GOT3 (cell line): ENCODE measurements at regions not wholly inside any gene's neighbourhood (a gene's known extent, or its start where the extent isn't known, plus 50 kb on each side); places are given as distances from the start of the nearest gene placed in this dataset.

Experiments used
- DNase-seq: peaks from one replicate; lab custom pipeline; 2025; ENCODE audit warnings: mixed read lengths; lab: John Stamatoyannopoulos, UW

DNA sequence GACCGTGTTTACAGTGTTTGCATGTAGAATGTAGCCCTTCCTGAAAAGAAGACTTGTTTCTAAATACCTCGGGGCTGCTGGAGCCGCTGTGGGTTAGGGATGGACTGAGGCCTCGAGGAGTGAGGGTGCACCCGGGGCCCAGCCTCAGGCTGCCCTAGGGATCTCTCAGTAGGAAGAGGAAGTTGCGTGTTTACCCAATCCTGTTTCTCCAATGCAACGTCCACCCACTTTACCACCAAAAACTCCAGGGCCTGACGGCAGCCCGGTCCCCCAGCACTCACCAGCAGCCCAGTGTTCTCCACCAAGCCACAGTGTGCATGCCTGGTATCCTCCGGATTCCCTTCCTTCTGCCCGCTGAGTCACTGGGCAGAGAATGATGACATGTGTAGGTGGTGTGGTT lies 255.8 kb downstream of the GLI2 start:
- no peak for DNase-seq

- no peak for DNase-seq
These were observed 257.3 kb downstream of the GLI2 start for GRCh38 chr2:120992791-120993555.

GRCh38 chr2:120993661-120994060 lies 258.0 kb downstream of the GLI2 start:
- no peak for DNase-seq

GRCh38 chr2:120994301-120994995 lies 258.8 kb downstream of the GLI2 start:
- no peak for DNase-seq

- no peak for DNase-seq
These were observed 259.5 kb downstream of the GLI2 start for GRCh38 chr2:120995152-120995551.

DNA sequence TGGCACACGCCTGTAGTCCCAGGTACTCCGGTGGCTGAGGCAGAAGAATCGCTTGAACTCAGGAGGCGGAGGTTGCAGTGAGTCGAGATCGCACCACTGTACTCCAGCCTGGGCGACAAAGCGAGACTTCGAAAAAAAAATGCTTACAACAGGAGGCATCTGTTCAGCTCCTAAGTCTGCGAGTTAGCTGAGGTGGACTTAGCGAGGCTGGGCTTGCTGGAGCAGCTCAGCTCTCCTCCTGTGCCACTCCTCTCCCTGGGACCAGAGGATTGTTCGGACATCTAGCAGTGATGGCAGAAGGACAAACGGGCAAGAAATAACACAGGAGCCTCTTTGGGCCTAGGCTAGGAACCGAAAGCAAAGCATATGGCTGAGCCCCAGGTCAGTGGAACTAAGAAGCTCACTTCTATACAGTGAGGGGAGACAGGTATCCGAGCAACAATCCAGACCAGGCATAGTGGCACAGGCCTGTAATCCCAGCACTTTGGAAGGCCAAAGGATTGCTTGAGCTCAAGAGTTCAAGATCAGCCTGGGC lies 260.1 kb downstream of the GLI2 start:
- DNase-seq: no peak

GRCh38 chr2:120999377-121000097 lies 263.9 kb downstream of the GLI2 start:
- no peak for DNase-seq

DNA sequence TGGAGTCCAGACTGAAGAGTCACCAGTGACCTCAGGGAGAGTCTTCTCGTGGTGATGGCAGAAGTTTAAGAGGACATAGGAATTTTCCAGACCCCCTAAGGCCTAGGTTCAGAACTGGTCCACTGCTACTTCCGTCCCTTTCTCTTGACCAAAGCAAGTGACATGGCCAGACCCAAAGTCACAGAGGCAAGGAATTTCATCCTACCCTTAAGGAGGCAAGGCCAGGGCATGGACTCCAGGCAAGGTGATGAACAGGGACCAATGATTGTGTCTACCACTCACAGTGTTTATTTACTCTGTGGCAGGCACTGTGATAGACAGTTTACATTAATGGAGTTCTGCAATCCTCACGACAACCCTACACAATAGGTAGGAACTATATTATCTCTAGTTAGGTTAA lies 265.1 kb downstream of the GLI2 start:
- no peak for DNase-seq

DNA sequence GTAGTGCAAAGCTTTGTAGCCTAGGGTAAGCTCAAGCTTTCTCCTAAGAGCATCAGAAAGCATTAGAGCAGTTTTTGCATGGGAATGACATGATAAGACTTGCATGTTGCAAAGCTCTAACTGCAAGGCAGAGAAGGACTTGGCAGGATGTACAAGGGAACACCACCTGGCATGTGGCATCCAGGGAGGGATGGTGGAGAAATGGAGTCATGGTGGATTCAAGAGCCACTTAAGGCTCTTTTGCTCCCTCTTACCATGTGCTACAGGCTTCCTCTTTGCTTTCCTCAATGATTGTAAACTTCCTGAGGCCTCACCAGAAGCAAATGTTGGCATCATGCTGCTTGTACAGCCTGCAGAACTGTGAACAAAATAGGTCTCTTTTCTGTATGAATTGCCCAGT lies 266.0 kb downstream of the GLI2 start:
- DNase-seq: no peak

- DNase-seq: no peak
These were observed 266.9 kb downstream of the GLI2 start for GRCh38 chr2:121002597-121002996.

DNA sequence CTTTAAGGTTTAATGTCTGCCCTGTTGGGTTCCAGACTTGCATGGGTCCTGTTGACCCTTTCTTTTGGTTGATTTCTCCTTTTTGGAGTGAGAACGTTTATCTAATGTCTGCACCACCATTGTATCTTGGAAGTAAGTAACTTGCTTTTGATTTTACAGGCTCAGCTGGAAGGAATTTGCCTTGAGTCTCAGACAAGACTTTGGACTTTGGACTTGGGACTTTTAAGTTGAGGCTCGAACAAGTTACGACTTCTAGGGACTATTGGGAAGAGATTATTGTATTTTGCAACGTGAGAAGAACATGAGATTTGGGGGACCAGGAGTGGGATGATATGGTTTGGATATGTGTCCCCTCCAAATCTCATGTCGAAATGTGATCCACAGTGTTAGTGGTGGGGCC lies 267.7 kb downstream of the GLI2 start:
- DNase-seq: no peak

GRCh38 chr2:121004359-121004758 lies 268.7 kb downstream of the GLI2 start:
- DNase-seq: no peak

DNA sequence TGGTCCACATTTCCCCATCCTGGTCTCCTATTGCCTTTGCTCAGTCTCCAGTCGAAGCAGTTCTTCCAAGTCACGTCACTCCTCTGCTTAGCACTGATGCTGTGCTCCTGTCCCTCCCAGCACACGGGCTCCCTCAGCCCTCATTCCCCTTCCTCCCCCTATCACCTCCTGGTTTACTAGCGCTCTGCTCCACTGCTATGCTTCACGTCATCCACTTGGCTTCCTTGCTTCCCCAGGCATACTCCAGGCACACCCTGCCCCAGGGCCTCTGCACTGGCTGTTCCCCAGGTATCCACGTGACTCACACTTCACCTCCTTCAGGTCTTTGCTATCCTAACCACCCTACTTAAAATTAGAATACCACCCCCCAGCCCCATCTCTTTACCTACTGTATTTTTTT lies 269.3 kb downstream of the GLI2 start:
- no peak for DNase-seq

DNA sequence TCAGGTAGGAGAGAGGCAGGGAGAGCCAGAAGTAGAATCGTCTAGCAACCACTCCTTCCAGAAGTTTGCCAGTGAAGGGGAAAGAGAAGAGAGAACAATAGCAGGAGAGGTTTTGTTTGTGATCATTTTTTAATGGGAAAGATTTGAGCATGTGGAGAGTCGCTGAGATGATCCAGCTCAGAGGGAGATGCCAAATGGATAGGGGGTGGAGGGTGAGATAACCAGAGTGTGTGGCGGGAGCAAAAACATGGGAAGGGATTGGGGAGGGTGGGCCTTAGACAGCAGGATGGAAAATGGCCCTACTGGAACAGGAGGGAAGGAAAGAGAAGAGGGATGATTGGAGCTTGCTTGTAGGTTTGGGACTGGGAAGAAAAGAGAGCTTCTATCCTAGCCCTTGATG lies 269.8 kb downstream of the GLI2 start:
- DNase-seq: no peak

- DNase-seq: no peak
These were observed 271.2 kb downstream of the GLI2 start for GRCh38 chr2:121006743-121007489.

- DNase-seq: no peak
These were observed 271.8 kb downstream of the GLI2 start for GRCh38 chr2:121007490-121007853.

- DNase-seq: no peak
These were observed 273.3 kb downstream of the GLI2 start for GRCh38 chr2:121008975-121009374.

GRCh38 chr2:121010998-121011397 lies 274.0 kb downstream of the TFCP2L1 start:
- no peak for DNase-seq

DNA sequence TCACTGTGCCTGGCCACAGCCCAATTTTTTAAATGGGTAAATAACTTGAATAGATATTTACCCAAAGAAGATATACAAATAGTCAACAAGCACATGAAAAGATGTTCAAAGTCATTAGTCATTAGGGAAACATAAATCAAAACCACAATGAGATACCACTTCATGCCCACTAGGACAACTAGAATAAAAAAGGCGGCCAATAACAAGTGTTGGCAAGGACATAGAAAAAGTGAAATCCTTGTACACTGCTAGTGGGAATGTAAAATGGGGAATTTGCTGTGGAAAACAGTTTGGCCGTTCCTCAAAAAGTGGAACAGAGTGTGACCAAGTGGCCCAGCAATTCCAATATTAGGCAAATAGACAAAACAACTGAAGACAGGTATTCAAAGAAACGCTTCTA lies 270.1 kb downstream of the TFCP2L1 start:
- no peak for DNase-seq

DNA sequence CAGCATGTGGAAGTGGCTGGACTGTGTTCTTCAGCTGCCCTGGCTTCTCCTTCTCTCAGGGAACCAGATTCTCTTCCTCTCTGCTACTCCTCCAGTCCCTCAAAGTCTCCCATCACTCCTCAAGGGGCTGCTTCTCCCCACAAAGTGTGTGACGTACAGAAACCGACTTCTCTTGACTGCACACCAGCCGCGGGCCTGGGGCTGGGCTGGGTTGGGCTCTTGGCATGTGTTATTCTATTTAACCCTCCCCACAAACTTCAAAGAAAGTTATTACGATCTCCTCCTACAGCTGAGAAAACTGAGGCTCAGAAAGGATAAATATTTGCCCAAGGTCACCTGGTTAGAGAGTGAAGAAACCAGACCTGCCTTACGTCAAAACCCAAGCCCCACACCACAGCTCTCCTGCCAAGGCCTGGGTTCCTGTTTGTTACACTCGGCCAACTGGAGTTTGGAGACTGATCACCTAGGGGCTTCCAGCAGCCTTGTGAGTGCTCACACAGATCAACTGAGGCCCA lies 269.0 kb downstream of the TFCP2L1 start:
- no peak for DNase-seq

DNA sequence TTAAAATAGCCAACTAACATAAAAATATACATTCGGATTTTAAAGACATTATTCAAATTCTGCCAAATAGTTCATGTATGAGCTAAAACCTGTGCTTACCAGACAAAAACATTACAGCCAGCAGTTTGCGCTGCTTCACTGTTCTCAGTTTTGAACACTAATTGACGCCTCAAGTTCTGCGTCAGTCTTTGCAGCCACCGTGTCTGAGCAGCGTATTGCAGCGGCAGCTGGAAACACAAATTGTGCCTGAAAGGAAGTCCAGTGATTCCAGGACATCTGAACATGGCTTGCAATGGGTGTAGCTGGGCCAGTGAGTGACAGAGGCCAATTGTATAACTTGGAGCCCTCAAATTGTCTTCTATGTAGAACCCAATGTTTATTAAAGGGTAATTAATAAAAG lies 267.6 kb downstream of the TFCP2L1 start:
- DNase-seq: no peak
